ENCODE measurements at regions not wholly inside any gene's neighbourhood (a gene's known extent, or its start where the extent isn't known, plus 50 kb on each side); places are given as distances from the start of the nearest gene placed in this dataset.
"Not testable (repeated sequence)": the region's sequence is repeated elsewhere in the genome, so short reads cannot be mapped to it uniquely, and the experiment has no call there.

- Mint-ChIP-seq H3K4me3 (ENCODE audit: unreplicated experiment) (no peak overlapping the region), H3K4me1 (ENCODE audit: unreplicated experiment) (peaks cover 6% of the 10 kb centered on the region), H3K27me3 (ENCODE audit: unreplicated experiment) (peaks cover 6% of the 10 kb centered on the region), H3K27ac (ENCODE audit: unreplicated experiment) (no peak overlapping the region), H3K9me3 (ENCODE audit: unreplicated experiment) (no peaks in the 10 kb centered on the region), H3K36me3 (ENCODE audit: low read depth, unreplicated experiment) (no peaks in the 10 kb centered on the region)
- no peak for TF ChIP-seq CTCF (IDR thresholded peaks at IDR 0.05; ENCODE audit: unreplicated experiment)
- no peak for DNase-seq (ENCODE audit: low spot score)
Measured at GRCh38 chr1:29590583-29591565, 354.6 kb downstream of the PTPRU start.

- not testable (repeated sequence) for H3K4me1 Mint-ChIP-seq (ENCODE audit: unreplicated experiment); H3K27ac Mint-ChIP-seq (ENCODE audit: unreplicated experiment); H3K4me3 Mint-ChIP-seq (ENCODE audit: unreplicated experiment); H3K9me3 Mint-ChIP-seq (ENCODE audit: unreplicated experiment); H3K36me3 Mint-ChIP-seq (ENCODE audit: low read depth, unreplicated experiment); H3K27me3 Mint-ChIP-seq (ENCODE audit: unreplicated experiment); DNase-seq (ENCODE audit: low spot score)
Measured at GRCh38 chr1:29589716-29590115, 353.4 kb downstream of the PTPRU start.

- no peak for TF ChIP-seq CTCF (IDR thresholded peaks at IDR 0.05; ENCODE audit: unreplicated experiment)
- DNase-seq (ENCODE audit: low spot score), result no peak
- Mint-ChIP-seq H3K4me3 (ENCODE audit: unreplicated experiment) (no peak overlapping the region), H3K27ac (ENCODE audit: unreplicated experiment) (no peak overlapping the region), H3K9me3 (ENCODE audit: unreplicated experiment) (no peaks in the 10 kb centered on the region), H3K4me1 (ENCODE audit: unreplicated experiment) (no peaks in the 10 kb centered on the region), H3K27me3 (ENCODE audit: unreplicated experiment) (no peaks in the 10 kb centered on the region), H3K36me3 (ENCODE audit: low read depth, unreplicated experiment) (no peaks in the 10 kb centered on the region)
Measured at GRCh38 chr1:29586991-29587745, 350.8 kb downstream of the PTPRU start.

GRCh38 chr1:29586215-29586614, 349.9 kb downstream of the PTPRU start:
- H3K27me3 Mint-ChIP-seq (ENCODE audit: unreplicated experiment), result no peaks in the 10 kb centered on the region
- no peaks in the 10 kb centered on the region for H3K9me3 Mint-ChIP-seq (ENCODE audit: unreplicated experiment)
- H3K4me1 Mint-ChIP-seq (ENCODE audit: unreplicated experiment), result no peaks in the 10 kb centered on the region
- H3K36me3 Mint-ChIP-seq (ENCODE audit: low read depth, unreplicated experiment), result no peaks in the 10 kb centered on the region
- H3K27ac Mint-ChIP-seq (ENCODE audit: unreplicated experiment), result no peak overlapping the region
- no peak for TF ChIP-seq CTCF (IDR thresholded peaks at IDR 0.05; ENCODE audit: unreplicated experiment)
- no peak for DNase-seq (ENCODE audit: low spot score)
- no peak overlapping the region for H3K4me3 Mint-ChIP-seq (ENCODE audit: unreplicated experiment)

- Mint-ChIP-seq H3K27ac (ENCODE audit: unreplicated experiment) (no peak overlapping the region), H3K4me1 (ENCODE audit: unreplicated experiment) (no peaks in the 10 kb centered on the region), H3K36me3 (ENCODE audit: low read depth, unreplicated experiment) (no peaks in the 10 kb centered on the region), H3K4me3 (ENCODE audit: unreplicated experiment) (no peak overlapping the region), H3K9me3 (ENCODE audit: unreplicated experiment) (no peaks in the 10 kb centered on the region), H3K27me3 (ENCODE audit: unreplicated experiment) (no peaks in the 10 kb centered on the region)
- DNase-seq (ENCODE audit: low spot score), result no peak
- TF ChIP-seq CTCF (IDR thresholded peaks at IDR 0.05; ENCODE audit: unreplicated experiment), result no peak
Measured at GRCh38 chr1:29585656-29586055, 349.3 kb downstream of the PTPRU start.

All from endothelial cell (in vitro differentiated cells).